GM18909 (cell line): ENCODE measurements at regions not wholly inside any gene's neighbourhood (a gene's known extent, or its start where the extent isn't known, plus 50 kb on each side); places are given as distances from the start of the nearest gene placed in this dataset.
"Not testable (repeated sequence)": the region's sequence is repeated elsewhere in the genome, so short reads cannot be mapped to it uniquely, and the experiment has no call there.

Experiments
- ATAC-seq: cut with Tn5 transposase; IDR thresholded peaks from one replicate; pipeline ENCODE4 v1.9.1; 2021; ENCODE audit warnings: mild to moderate bottlenecking; ENCODE audit not compliant: unreplicated experiment, poor library complexity

DNA sequence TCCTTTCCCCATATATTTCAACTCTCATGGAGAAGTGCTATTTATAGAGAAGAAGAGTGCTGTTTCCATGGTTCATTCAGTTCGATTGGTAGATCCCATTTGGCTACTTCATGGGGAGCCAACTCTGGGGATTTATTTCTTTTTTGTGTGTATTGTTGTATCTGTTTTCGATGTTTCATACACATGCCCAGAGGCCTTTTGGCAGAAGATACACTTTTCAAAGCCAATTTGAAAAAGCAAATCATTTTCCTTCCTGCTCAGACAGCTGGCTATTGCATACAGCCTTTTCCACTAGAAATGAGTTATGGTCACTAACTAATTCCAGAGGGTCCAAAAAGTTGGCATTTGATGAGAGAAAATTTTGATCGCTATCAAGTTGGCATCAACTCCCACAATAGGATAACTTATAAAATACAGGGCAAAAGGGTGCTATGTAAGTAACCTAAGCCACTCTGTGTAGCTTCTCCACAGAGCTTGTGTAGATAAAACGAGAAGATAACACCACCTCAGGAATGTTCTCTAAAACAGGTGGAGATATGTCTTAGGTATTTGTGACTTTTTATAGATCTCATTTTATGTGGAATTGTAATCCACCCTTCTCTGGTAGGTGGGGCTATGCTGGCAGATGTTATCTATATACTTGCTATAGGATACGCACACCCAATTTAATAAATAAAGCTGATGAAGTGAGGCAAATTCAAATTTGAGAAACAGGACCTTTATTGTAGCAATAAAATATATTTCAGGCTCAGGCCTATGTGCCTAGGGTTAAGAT is 798.5 kb downstream of the SATB2 start:
- no peak for ATAC-seq

DNA sequence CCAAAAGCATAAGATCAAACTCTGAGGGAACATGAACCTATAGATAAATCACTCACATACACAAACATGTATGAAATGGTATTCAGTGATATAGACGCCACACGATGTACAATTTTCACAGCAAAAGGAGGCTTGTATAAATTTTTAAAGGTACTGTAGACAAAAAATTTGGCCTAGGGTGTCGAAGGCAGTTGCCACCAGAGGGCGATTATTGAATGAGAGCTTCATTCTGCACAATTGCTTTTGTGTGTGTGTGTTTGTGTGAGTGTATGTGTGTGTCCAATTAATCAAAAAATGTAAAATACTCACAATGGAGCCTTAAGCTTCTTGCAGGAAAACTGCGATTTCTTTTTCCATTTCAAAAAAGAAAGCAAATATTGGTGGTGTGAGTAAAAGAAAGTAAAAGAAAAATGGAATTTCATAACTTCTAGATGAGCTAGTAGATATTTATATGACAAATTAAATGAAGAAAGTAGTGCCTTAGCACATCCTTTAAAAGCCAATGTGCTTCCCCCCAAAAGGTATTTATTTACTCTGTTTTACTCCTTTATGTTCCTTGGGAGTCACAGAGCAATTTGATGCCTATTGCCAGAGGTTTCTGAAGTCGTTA is 800.1 kb downstream of the SATB2 start:
- no peak for ATAC-seq

DNA sequence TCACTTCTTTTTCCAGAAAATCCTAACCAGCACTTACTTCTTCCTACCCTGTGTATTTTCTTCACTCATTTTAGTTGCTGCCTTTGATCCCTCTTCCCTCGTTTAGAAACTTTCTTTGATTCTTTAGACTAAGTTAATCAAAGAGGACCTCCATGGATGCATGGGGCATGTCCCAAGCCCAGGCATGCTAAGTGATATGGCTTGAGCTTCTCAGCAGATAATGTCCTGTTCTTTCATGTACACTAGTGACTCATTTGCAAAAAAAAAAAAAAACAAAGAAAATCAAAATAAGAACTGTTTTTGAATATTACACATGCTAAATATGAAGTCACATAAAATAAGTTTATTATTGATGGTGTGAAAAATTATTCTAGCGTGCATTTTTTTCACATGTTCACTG is 800.9 kb downstream of the SATB2 start:
- no peak for ATAC-seq

DNA sequence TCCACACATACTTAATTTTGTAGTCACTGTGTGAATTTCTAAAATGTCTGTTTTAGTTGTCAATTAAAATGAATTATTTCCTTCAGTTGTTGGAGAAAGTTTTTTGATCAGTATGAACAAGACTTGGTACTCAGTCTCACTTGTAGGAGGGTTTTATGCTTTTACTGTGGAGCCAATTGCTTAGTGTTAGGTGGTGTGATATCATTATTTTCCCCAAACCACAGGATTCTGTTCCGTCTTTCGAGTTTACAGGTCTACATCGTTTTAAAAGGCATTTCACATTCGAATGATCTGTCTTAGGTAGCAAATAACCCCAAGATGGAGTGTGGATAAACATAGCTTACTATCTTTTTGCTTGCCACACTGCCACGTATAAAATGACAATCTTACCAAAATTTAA is 803.1 kb downstream of the SATB2 start:
- no peak for ATAC-seq

DNA sequence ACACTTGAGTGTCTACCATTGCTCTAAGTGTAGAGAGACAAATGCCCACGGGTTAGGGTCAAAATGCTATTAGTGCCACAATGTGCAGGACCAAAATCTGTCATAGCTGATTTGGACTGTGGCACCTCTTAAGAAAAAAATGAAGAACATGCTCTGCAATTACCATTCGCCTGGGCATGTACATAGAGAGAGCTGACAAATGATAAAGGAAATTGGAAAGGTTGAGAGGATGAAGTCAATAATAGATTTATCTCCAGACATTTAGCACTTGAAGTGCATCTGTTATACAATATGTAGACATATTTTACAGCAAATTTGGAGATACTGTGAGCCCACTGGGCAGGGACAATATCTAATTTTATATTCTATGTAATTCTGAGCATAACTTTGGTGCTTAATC is 804.4 kb downstream of the SATB2 start:
- ATAC-seq: no peak

DNA sequence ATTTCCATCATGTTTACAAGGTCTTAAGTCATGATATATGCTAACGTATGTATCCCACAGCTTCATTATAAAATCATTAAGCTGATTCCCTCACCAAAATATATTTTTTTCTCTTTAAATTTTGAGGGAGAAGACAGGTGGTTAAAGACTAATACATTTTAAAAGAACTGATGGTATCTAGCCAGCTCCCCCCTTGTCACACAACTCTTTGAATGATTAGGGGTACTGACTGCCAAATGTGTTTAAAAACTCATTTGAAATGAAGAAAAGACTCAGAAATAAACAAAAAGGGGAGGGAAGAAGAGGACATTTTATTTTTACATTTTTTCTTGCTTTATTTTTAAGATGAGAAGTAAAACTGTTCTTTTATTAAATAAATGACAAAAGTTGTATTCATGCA is 805.3 kb downstream of the SATB2 start:
- ATAC-seq: no peak

DNA sequence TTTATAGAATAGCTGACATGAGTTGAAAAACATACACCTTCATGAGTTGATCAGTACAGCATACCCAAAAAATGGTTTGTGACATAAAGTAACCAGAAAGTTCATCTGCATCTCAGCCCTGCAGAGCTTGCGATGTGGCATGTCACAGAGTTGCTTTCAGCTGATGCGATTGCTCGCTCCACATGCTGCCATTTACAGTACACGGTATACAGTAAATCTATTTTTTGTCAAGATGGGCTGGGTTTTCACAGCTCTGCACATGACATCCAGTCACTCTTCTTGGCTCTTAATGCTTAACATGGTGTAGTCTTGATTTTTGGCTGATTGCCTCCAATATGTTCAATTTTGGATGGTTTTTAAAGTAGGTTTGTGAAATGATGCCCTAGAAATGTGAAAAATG is 811.9 kb downstream of the SATB2 start:
- ATAC-seq: no peak

DNA sequence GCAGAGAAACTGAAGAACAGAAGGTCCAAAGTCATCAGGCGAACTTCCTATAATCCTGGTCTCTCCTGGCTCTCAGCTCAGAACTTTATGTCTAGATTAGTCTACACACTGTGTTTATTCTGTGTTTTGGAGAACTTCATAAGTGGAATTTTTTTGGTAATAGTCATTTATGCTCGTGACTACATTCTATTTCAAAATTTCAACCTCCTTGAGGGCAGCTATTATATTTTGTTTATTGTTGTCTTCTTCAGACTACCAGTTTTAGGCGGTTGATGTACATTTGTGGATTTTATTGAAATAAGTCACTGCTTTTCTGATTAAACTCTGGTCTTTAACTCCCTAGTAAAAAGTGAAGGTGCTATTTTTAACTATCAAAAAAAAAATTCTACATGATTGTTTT is 816.6 kb downstream of the SATB2 start:
- no peak for ATAC-seq

DNA sequence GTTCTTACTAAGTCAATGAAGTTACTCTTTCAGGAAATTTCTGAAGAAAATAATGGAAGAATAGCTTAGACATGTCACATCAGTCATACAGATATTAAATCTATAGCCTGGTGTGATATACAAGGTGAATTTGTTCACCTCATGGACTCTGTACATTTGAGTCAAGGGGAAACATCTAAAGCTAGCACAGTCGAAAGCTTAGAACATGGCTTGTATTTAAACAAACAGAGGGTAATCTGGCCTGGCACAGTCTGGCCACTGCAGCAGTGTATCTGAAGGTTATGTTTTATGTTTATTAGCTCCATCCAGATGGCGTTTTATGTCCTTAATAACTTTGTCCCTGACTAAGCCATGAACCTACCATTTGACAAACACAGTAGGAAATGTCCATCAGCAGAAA is 817.3 kb downstream of the SATB2 start:
- no peak for ATAC-seq

DNA sequence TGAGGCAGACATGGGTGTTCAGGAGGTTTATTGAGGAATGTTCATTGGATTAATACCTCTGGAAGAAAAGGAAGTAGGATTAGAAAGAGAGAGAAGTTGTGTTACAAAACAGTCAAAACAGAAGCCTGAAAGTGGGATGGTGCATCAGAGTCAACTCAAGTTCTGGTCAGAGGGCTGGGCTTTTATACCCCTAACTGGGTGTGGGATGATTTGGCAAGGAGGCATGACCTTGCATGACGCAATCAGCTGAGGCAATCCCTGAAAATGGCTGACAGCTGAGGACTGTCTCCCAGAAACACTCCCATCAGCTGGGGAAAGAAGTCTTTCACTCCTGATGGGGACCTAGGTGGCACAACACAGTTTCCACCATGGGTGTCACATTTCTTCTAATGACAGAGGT is 818.2 kb downstream of the SATB2 start:
- no peak for ATAC-seq

DNA sequence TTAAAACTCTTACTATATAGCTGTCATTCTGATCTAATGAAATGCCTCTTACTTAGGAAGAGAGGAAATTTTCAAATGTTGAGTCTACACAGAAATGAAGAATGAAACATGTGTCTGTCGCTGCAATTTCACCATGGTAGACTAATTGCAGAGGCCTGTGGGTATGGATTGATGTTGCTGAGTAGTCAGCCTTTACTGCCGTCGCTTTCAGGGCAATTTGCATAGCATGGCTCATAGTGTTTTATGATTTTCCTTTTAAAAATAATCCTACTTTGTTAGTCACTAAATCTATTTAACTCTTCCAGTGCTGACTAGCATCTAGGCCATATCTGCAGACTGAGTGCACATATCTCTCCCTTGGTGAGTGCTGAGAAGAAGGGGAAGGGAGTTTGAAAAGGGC is 819.2 kb downstream of the SATB2 start:
- no peak for ATAC-seq

DNA sequence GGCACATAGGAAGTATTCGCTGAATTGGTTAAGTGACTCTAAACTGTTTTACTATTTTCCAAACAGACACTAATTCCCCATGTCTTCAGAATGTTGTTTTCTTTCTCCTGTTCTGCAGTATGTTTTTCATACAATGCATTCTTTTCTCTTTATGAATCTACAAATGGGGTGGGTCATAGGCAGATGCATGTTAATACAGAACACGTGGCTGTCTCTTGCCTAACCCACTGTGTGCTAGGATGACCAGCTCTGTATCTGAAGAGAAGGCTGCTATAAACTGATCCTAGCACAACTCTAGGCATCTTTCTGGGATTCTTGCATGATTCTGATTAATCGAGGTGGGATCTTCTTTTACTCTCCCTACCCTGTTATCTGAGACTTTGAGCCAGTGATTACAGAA is 826.0 kb downstream of the PLCL1 start:
- no peak for ATAC-seq

DNA sequence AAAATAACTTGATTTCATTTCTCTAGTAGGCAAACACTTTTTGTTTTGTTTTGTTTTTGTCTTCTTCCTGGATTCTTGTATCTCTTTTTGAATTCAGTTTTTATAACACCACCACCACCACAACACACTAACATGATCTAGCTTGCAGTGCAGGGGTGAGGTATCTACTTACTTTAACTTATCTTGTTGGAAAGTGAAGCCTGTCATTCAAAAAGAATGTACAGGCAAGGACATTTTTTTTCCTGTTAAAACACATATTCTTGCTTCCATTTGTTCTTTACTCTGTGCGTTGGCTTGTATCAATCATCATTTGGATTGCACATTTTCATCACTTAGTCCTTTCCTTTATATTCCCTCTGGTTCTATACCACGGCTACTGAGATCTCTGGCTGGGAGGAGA is 824.2 kb downstream of the PLCL1 start:
- no peak for ATAC-seq

DNA sequence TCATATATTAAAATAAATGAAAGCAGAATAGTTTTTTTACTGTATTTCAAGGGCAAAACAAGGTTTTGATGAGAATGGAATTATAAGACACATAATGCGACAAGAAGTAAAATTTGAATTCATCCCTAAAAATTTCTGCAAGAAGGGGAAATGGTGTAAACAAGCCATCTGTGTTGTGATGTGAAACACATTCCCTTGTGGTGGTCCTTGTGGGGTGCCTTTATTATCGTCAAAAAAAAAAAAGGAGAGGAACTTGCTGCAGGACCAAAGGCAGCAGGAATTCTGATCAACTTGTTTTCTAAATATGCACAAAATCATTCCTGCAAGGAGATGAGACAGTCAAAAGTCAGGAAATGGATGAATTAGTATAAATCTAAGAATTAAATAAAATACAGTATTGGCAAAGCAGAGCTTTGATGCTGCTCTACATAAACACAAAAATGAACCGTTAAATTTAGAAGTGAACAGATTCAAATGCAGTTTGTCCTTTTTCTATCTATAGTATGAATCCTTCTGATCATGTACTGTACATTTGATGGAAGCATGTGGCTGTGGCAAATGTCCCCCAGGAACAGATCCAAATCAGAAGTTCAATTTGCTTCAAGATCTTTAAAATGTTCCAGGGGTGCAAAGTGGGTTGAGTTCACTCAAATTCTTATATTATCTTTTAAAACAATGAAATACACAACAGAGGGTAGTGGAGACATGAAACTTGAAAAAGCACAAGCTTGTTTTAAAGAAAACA is 818.8 kb downstream of the PLCL1 start:
- ATAC-seq: no peak

DNA sequence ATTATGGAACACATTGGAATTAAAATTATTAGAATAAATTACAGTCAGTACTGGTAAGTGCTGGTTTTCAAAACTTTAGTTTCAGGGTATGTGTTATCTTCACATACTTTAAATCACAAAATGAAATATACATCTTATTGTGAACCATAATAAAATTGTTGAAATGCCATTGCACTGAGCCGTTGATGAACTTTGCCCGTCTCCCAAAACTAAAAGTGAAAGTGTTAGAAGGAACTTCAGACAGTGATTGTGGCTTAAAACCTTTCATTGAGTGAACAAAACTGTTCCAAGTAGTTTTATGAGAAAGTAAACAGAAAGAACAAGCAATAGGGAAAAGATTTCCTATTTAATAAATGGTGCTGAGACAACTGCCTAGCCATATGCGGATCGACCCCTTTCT is 811.6 kb downstream of the PLCL1 start:
- ATAC-seq: no peak

DNA sequence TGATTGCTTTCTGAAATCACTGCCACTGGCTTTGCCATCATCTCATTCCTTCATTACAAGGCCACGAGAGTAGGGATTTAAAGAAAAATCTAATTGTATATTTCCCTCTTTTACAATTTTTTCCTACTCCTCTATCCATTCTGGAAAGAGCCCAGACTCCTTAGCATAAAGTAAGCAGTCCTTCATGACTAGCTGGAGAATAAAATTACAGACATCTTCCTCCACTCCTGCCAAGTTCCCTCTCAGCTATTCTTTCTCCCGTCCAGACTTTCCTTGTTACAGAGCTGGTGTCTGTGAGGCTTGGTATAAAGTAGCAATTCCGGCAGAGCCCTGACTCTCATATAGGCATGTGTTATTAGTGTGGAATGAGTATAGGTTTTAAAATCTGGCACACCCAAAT is 806.8 kb downstream of the PLCL1 start:
- ATAC-seq: no peak

DNA sequence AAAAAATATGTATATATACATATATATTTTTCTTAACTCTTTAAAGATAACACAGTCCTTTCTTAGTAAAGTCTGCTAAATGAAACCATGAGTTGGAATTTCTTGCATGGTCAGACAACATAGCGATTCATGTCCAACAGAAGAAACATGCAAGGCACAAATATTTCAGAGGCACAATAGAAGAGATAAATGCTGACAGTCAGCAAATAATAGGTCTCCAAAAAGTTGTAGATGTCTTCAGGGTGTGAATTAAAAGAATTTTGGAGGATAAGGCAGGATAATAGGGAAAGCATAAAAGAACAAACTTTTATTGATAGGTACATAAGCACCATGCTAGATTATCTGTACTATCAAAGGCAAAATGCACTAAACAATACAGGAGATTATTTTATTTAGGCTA is 800.2 kb downstream of the PLCL1 start:
- ATAC-seq: no peak

DNA sequence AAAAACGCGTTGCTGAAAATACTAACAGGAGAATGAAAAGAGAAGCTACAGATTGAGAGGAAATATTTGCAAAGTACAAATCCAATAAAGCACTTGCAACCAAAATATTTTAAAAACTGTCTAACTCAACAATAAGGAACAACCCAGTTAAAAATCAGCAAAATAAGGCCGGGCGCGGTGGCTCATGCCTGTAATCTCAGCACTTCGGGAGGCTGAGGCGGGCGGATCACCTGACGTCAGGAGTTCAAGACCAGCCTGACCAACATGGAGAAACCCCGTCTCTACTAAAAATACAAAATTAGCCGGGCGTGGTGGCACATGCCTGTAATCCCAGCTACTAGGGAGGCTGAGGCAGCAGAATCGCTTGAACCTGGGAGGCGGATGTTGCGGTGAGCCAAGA is 798.6 kb downstream of the PLCL1 start:
- not testable (repeated sequence) for ATAC-seq

DNA sequence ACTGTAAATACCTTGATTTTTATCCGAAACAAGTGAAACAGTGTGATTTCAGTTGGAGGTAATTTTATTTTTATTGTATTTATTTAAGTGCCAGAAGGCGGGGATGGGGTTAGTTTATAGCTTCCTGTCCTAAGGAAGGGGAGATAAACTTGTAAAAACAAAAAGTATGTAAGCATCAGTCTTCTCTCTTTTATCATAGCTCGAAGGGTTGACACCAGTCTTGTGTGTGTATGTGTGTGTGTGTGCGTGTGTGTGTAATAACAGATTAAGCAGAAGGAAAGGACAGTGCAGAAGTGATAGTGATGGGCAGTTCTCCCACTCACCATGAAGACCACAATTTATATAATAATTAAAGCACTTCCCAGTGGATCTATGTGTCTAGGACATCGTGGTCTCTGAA is 793.3 kb downstream of the PLCL1 start:
- no peak for ATAC-seq

DNA sequence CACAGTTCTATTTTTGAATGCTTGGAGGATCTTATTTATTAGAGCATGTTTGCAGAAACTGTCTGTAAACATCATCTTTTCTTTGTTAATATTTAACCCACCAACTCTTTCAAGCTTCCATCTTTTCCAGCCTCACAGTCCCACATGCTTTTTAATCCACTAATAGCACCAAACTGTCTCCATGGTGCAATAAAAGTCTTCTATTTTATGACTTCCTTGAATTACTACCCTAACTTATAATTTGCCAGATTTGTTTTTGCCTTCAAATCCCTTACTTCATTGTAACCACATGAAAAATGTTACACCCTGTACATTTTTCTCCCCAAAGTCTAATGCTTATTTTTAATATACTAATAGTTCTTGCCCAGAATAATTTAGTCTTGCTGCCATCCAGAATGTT is 792.6 kb downstream of the PLCL1 start:
- no peak for ATAC-seq

DNA sequence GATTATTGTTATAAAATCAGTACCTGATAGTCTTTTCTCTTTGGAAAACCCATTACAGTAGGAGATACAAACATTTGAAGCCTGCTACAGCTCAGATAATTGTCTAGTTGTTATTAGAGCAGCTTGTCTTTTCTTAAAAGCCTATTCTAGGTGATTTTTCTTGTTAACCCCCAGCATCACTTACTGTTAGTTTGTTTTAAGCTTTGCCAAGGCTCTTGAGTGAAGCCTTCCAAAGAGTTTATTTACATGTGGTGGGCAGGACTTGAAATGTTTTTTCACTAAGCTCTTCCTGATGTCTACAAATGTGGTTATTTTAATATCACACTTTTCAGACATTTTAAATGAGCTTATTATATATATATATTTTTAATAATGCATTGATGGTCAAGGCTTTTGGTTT is 791.3 kb downstream of the PLCL1 start:
- no peak for ATAC-seq

DNA sequence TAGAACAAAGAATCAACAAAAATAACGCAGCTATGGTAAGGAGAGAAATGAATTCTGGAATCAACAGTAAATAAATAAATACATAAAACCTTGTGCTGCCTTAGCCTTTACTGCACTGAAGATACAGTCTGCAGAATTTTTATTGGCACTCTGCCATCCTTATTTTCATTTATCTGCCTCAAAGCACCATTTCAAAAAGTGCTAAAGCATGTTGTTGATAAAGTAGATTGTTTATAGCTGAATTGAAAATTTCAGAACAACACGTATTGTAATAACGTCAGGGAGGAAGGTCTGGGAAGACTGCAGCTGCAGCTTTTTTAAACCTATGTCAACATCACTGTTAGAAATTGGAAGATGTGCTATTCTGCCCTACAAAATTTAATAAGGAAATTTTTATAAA is 787.2 kb downstream of the PLCL1 start:
- ATAC-seq: no peak
